Activated naive CD4-positive, alpha-beta T cell treated with anti-CD3 and anti-CD28 coated beads, Interleukin-2, amount 50 U/mL, for 24 hours (primary cell): ENCODE measurements at regions not wholly inside any gene's neighbourhood (a gene's known extent, or its start where the extent isn't known, plus 50 kb on each side); places are given as distances from the start of the nearest gene placed in this dataset.

ENCODE experiments used
- H3K27ac Mint-ChIP-seq: one replicate; pipeline ENCODE4 v1.8.0; 2021; ENCODE audit warnings: mild to moderate bottlenecking, mixed read lengths
- H3K27me3 Mint-ChIP-seq: one replicate; pipeline ENCODE4 v1.8.0; 2021; ENCODE audit warnings: mixed read lengths
- H3K36me3 Mint-ChIP-seq: one replicate; pipeline ENCODE4 v1.8.0; 2021; ENCODE audit warnings: mixed read lengths
- H3K4me1 Mint-ChIP-seq: one replicate; pipeline ENCODE4 v1.8.0; 2021; ENCODE audit warnings: mixed read lengths
- H3K4me3 Mint-ChIP-seq: one replicate; pipeline ENCODE4 v1.8.0; 2021; ENCODE audit warnings: mild to moderate bottlenecking, mixed read lengths
- H3K9me3 Mint-ChIP-seq: one replicate; pipeline ENCODE4 v1.8.0; 2021; ENCODE audit warnings: mixed read lengths

DNA sequence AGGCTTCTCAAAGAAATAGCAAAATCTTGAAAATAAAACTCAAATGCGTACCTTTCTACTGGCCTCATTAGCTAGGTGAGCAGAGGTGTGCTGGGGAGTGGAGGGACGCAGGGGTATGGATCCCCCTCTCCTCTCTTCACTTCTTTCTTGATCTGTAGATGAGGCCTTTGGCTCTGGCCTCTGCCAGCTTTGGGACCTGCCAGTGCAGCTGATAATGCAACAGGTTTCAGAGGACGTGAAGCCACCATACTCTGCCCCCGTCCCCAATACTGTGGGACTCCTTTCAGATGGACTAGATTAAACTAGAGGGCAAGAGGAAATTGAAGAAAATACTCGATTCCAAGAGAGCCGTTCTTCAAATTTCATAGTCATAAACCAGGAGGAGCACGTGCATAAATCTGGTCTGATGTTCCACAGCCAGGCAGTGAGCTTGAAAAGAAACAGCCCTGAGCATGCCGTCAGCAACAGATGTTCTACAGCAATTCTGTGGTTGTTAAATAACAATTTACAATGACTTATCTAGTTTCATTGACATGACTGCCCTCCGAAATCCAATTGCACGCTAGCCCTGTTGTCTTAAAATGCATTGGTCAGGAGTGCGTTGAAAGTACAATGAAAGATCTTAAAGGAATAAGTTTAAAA, 245.3 kb upstream of the FOXQ1 start:
- Mint-ChIP-seq H3K9me3 (no peaks in the 10 kb centered on the region), H3K36me3 (no peaks in the 10 kb centered on the region)

DNA sequence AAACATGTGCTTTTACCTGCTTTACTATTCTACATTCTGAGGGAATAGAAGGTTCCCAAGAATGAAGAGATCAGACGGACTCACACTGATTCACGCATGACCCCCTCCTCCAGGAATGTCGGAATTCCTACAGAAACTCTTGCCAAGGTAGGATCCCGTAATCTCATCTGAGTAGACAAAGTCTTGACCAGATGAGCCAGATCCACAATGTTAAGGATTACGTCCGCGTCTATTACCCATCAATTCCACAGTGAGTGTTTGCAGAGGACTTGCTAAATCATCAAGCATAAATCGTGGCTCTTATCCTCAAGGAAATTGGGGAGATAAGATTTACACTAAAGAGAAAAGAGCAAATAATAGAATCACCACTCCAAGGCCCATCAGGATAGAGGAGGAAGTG, 245.9 kb upstream of the FOXQ1 start:
- Mint-ChIP-seq H3K4me1 (no peaks in the 10 kb centered on the region), H3K36me3 (no peaks in the 10 kb centered on the region), H3K9me3 (no peaks in the 10 kb centered on the region), H3K4me3 (no peak overlapping the region), H3K27ac (no peak overlapping the region), H3K27me3 (peaks cover 12% of the 10 kb centered on the region)

More for the DNA sequence above, 245.3 kb upstream of the FOXQ1 start:
- Mint-ChIP-seq H3K27me3 (peaks cover 12% of the 10 kb centered on the region), H3K4me3 (no peak overlapping the region), H3K27ac (no peak overlapping the region), H3K4me1 (no peaks in the 10 kb centered on the region)

DNA sequence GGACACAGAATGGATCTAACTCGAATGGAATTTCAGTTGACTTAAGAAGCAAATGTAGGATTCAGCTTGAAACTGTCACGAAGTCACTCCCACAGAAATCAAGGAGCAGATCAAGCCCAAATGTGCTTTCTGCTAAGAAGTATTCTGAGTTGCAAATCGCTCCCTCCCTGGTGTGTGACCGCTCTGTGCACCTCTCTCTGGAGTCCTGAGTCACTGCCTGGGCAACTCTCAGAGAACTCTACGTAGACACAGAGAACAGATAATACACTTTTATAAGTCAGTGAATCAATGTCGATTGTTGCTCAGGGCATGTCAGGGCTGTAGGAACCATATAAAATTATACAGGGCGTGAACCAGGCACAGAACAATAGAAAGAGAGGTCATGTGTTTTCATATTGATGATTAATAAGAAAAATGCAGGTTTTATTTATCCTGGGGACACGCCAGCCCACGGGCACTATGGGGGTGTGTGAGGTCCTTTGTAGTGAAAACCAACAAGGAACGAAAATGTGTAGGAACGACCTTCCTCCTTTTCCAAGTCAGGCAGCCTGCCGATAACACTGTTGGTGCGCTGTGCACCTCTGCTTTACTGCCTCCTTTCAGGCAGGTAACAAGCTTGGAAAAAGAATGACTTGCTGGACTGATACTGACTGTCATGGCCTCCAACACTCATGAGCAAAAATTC, 248.1 kb upstream of the FOXQ1 start:
- Mint-ChIP-seq H3K9me3 (no peaks in the 10 kb centered on the region), H3K4me3 (no peak overlapping the region), H3K36me3 (no peaks in the 10 kb centered on the region), H3K27me3 (peaks cover 6% of the 10 kb centered on the region), H3K27ac (no peak overlapping the region), H3K4me1 (no peaks in the 10 kb centered on the region)

DNA sequence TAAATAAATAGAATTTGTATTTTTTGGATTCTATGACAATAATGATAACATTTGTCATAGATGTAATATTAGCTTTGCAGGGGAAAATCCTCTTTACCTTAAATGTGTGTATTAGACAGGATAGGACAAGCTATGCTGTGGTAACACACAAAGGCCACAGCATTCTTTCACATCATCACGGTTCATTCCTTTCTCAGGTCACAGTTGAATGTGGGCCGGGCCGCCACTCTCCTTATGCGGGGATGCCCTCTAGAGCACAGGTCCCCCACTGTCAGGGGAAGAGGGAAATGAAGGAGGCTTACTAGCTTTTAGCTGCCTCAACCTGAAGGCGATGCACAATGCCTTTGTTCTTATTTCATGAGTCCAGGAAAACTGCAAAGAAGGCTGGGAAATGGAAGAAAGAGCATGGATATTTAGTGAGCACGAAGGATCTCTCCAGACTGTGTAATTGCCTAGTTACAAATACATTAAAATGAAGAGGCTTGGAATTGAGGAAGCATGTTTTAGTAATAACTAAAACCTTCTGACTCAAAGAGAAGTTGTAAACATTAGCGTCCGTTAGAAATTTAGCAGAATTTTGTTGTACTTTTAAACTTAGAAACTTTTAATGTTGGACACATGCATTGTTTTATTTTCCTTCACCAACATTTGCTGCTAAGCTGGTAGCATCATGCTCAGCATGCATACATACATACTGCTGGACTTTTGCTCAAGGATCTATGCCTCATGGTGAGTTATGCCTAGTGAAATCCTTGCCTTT, 248.9 kb upstream of the FOXQ1 start:
- Mint-ChIP-seq H3K9me3 (no peaks in the 10 kb centered on the region), H3K27ac (no peak overlapping the region), H3K4me3 (no peak overlapping the region)

DNA sequence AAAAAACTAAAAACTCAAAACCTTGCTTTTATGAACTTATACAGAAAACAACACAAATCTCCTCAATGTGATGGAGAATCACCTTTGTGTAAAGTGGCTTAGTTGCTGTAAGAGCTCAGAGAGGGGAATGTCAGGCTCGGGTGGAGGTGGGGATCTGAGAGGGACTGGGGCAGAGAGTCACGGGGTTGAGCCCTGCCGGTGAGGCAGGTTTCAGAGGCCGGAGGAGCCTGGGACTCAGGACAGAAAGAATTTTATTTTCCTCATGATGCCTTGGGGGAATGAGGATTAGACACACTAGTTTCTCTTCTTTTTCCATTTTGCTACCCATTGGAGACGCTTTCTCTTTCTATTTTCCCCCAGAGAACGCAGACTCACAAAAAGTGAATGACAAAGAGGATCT, 252.3 kb upstream of the FOXQ1 start:
- H3K4me3 Mint-ChIP-seq: no peak overlapping the region
- no peaks in the 10 kb centered on the region for H3K4me1 Mint-ChIP-seq

More for the DNA sequence above, 248.9 kb upstream of the FOXQ1 start:
- Mint-ChIP-seq H3K27me3 (peaks cover 5% of the 10 kb centered on the region), H3K4me1 (no peaks in the 10 kb centered on the region), H3K36me3 (no peaks in the 10 kb centered on the region)

DNA sequence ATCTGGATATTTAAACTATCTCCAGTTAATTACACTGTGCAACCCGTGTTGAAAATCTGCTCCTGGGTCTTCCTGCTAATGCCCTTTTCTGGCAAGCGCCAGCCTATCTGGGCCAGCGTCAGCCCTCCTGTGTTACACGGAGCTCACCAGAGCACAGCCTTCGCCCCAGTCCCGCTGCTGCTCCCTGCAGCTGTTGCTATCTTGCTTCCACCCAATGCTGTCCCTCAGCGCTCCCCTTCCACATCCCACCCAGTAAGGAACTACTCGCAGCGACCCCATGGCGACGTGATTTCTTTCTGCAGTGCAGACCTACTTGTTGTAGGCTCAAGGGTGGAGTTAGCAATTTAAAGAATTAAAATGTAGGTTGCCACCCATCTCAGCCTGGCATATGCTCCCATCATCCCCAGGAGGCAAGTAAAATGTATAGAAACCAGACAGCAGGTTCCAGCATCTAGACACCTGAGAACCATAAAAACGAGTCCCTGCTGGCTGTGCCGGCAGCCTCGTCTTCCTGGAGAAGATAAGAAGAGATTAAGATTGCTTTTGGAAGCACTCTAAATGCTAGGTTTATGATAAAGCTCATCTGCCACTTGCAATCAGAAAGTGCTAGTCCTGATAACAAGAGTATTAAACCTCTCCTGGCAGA, 254.3 kb upstream of the FOXQ1 start:
- no peaks in the 10 kb centered on the region for H3K9me3 Mint-ChIP-seq
- no peaks in the 10 kb centered on the region for H3K4me1 Mint-ChIP-seq
- H3K36me3 Mint-ChIP-seq: no peaks in the 10 kb centered on the region
- H3K27ac Mint-ChIP-seq: no peak overlapping the region
- H3K27me3 Mint-ChIP-seq: peaks cover 1% of the 10 kb centered on the region
- no peak overlapping the region for H3K4me3 Mint-ChIP-seq

More for the DNA sequence above, 252.3 kb upstream of the FOXQ1 start:
- Mint-ChIP-seq H3K36me3 (no peaks in the 10 kb centered on the region), H3K27me3 (peaks cover 1% of the 10 kb centered on the region), H3K9me3 (no peaks in the 10 kb centered on the region), H3K27ac (no peak overlapping the region)

DNA sequence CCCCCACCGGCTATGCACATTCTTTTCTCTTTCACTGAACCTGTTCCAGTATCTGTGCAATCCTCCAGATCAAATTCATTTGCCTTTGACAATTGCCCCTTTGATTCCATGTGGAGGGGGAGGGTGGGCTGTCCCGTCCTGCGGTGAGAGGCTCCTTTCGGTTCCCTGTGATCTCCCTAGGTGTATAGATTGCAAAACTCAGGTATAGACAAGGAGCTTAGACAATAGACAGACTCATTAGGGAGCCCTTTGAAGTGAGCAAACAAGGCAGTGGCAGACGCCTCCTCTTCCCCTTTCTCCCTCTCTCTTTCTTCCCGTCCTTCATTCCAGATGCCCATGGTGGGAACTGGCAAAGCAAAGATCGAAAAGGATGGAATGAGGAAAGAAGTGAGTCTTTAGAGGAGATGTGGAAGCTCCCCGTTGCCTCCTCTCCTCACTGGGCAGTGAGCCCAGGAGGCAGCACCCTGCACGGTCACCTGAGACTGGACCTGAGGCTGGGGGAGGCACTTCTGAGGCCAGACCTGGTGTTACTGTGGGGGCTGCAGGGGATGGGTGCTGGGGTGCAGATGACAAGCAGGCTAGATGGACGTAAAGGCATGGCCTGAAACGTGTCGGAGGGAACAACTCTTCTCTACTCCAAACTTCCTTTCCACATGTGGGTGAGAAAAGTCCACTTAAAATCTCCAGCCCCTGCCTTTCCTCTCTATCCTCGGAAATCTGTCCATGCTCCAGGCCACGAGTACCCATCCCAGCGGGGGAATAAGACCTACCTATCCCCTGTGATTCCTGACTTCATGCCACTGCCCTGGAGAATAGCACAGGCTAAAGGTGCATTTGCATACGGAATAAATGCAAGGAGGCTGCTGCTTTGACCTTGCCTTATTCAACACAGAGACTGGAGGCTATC, 256.6 kb upstream of the FOXQ1 start:
- Mint-ChIP-seq H3K4me3 (no peak overlapping the region), H3K36me3 (no peaks in the 10 kb centered on the region), H3K27me3 (peaks cover 4% of the 10 kb centered on the region), H3K27ac (no peak overlapping the region), H3K4me1 (no peaks in the 10 kb centered on the region), H3K9me3 (no peaks in the 10 kb centered on the region)

DNA sequence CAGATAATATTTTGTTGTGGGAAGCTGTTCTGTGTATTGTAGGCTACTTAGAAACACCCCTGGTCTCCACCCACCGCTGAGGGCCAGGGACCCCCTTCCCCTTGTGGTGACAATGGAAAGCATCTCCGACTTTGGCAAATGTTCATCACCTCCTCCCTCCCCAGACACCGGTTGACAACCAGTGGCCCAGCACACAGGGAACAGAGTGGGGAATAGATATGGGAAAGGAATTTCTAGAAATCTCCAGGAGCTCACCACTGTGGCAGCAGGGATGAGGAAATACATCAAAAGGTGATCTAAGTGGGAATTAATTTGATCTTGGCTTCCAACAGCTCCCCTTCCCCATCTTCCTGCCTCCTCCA, 257.3 kb upstream of the FOXQ1 start:
- Mint-ChIP-seq H3K27ac (no peak overlapping the region), H3K36me3 (no peaks in the 10 kb centered on the region), H3K9me3 (no peaks in the 10 kb centered on the region), H3K27me3 (peaks cover 5% of the 10 kb centered on the region), H3K4me3 (no peak overlapping the region), H3K4me1 (no peaks in the 10 kb centered on the region)

DNA sequence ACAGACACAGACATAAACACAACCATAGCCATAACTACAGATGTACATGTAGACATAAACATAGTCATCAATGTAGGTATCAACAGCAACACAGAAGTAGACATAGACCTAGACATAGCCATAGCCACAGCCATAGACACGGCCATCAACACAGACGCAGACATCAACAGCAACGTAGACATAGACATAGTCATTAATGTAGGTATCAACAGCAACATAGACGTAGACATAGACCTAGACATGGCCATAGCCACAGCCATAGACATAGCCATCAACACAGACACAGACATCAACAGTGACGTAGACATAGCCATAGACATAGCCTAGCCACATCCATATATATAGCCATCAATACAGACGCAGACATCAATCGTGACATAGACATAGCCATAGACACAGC, 258.3 kb upstream of the FOXQ1 start:
- no peaks in the 10 kb centered on the region for H3K9me3 Mint-ChIP-seq
- H3K36me3 Mint-ChIP-seq: no peaks in the 10 kb centered on the region
- no peak overlapping the region for H3K4me3 Mint-ChIP-seq
- no peaks in the 10 kb centered on the region for H3K4me1 Mint-ChIP-seq
- H3K27ac Mint-ChIP-seq: no peak overlapping the region
- H3K27me3 Mint-ChIP-seq: peaks cover 5% of the 10 kb centered on the region

DNA sequence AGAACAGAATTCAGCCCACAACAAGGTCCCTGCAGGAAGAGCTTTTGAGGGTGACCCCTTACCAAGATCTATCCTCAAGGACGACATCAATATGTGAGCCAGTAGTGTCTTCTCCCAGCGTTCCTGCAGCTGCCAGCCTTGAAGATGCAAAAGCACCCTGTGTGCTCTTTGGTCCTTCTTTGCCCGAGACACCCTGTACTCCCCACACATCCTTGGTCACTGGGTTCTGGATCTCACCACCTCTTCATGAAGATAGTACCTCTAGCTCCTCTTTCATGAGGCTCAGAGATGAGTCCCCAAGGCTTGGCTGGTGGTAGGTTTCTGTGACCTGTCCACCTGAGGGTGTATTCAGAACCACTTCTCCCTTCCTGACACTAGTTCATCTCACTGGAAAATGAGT, 259.6 kb upstream of the FOXQ1 start:
- no peak overlapping the region for H3K4me3 Mint-ChIP-seq
- no peaks in the 10 kb centered on the region for H3K9me3 Mint-ChIP-seq
- H3K36me3 Mint-ChIP-seq: no peaks in the 10 kb centered on the region
- peaks cover 9% of the 10 kb centered on the region for H3K27me3 Mint-ChIP-seq
- H3K27ac Mint-ChIP-seq: no peak overlapping the region
- H3K4me1 Mint-ChIP-seq: no peaks in the 10 kb centered on the region

DNA sequence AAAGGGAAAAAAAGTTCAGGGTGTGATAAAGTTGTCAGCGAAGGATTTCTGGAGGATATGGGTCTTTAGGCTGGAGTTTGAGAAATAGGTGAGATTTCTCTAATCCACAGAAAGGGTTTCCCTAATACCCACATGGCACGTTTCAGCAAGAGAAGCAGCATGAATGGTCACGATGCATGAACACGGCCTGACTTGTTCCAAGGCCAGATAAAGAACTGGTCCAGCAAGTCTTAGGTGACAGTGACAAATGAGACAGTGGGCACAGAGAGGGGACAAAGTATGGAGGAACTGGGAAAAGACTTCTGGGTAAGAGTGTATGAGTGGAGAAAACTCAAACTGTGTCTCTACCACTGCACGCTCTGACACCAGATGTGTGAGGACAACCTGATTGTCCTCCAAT, 262.0 kb upstream of the FOXQ1 start:
- Mint-ChIP-seq H3K4me3 (no peak overlapping the region), H3K27ac (no peak overlapping the region)

DNA sequence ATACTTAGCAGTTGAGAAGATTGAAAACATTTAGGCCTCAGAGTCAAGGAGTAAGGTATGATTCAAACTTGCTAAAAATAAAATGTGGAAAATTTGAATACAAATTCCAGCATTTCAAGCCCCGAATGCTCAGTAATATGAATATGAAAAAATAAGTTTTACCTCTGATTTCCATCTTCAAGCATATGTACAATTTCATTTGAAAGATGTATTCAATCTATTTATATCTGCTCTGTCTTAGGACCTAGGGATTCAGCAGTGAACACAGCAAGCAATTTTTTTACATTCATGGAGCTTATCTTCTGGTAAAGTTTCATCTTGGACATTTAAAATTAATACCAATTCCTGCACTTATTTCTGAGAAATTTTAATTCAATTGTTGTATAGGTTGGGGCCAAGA, 262.7 kb upstream of the FOXQ1 start:
- Mint-ChIP-seq H3K27me3 (peaks cover 26% of the 10 kb centered on the region), H3K27ac (no peak overlapping the region), H3K9me3 (no peaks in the 10 kb centered on the region), H3K4me1 (no peaks in the 10 kb centered on the region), H3K36me3 (no peaks in the 10 kb centered on the region), H3K4me3 (no peak overlapping the region)

More for the DNA sequence above, 262.0 kb upstream of the FOXQ1 start:
- Mint-ChIP-seq H3K27me3 (peaks cover 24% of the 10 kb centered on the region), H3K36me3 (no peaks in the 10 kb centered on the region), H3K9me3 (no peaks in the 10 kb centered on the region), H3K4me1 (no peaks in the 10 kb centered on the region)

DNA sequence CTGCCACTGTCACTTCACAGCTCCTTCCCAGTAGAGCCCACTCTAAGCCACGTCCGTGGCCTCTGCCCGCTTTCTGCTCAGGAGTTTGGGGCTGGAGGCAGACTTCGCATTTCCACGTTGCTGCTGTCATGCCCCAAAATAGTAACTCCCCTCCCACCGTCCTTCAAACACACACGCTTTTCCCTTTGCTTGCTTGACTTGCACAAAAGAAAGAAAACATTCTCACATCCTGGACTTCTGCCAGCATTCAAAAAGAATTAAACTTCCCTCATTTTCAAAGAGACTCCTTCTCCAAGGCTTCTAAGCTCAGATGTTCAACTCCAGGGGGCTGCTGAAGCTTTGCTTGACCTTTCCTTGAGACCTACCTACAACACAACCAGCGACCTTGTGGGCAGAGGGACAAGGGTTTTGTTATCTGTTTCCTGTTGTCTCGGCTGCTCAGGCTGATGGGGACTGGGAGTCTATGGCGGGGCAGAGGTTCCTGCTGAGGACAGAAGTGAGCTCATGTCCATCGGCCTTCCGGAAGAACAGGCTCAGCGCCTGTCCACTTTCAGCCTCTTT, 263.8 kb upstream of the FOXQ1 start:
- H3K27ac Mint-ChIP-seq: no peak overlapping the region
- H3K27me3 Mint-ChIP-seq: peaks cover 32% of the 10 kb centered on the region
- no peak overlapping the region for H3K4me3 Mint-ChIP-seq
- no peaks in the 10 kb centered on the region for H3K4me1 Mint-ChIP-seq
- no peaks in the 10 kb centered on the region for H3K36me3 Mint-ChIP-seq
- H3K9me3 Mint-ChIP-seq: no peaks in the 10 kb centered on the region

DNA sequence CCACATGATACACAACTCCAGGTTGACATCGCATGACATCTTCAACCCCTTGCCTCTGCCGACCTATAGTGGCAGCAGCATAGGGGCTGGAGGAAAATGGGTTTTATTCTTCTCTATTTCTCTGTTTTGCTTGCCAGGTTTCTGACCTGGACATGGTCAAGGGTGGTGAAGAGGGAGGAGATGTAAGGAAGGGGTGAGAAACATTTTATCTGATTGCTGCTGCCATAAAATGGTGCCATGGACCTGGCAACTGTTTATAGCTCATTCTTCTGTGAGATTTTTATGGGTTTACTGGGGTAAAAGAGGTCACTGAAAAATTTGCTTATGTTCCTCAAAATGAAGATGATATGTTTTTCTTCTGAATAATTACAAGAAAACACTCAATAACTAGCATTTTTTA, 266.7 kb upstream of the FOXQ1 start:
- H3K9me3 Mint-ChIP-seq: no peaks in the 10 kb centered on the region
- no peak overlapping the region for H3K4me3 Mint-ChIP-seq
- H3K4me1 Mint-ChIP-seq: no peaks in the 10 kb centered on the region
- peaks cover 36% of the 10 kb centered on the region for H3K27me3 Mint-ChIP-seq
- H3K36me3 Mint-ChIP-seq: no peaks in the 10 kb centered on the region
- H3K27ac Mint-ChIP-seq: no peak overlapping the region
